Ascending aorta (tissue), 2 donors: ENCODE measurements at regions not wholly inside any gene's neighbourhood (a gene's known extent, or its start where the extent isn't known, plus 50 kb on each side); places are given as distances from the start of the nearest gene placed in this dataset.
A peak's percentile ranks its signal among the peaks of the same experiment; 100 is the strongest.
"Not testable (repeated sequence)": the region's sequence is repeated elsewhere in the genome, so short reads cannot be mapped to it uniquely, and the experiment has no call there.

Source experiments
- DNase-seq, 2 donors: peaks; one replicate each; pipeline ENCODE4 v3.0.0-alpha.2; 2019; ENCODE audit warnings: low spot score in 2 of 2
- H3K27ac ChIP-seq, 2 donors: fragments of 200-600 bp; sonication (generic); one replicate each; pipeline ENCODE4 v1.5.1; 2016 to 2017; ENCODE audit warnings: mild to moderate bottlenecking in 1 of 2
- H3K27me3 ChIP-seq: fragments of 200-600 bp; sonication (generic); one replicate; pipeline ENCODE4 v1.5.1; 2017
- H3K36me3 ChIP-seq, 2 donors: fragments of 200-600 bp; sonication (generic); one replicate each; pipeline ENCODE4 v1.5.1; 2016
- H3K4me1 ChIP-seq, 2 donors: fragments of 200-600 bp; sonication (generic); one replicate each; pipeline ENCODE4 v1.5.1; 2016 to 2017; ENCODE audit warnings: mild to moderate bottlenecking in 1 of 2
- H3K4me3 ChIP-seq, 2 donors: fragments of 200-600 bp; sonication (generic); one replicate each; pipeline ENCODE4 v1.5.1; 2016 to 2017; ENCODE audit warnings: mild to moderate bottlenecking in 1 of 2
- H3K9me3 ChIP-seq, 2 donors: fragments of 200-600 bp; sonication (generic); one replicate each; pipeline ENCODE4 v1.5.1; 2016
- CTCF ChIP-seq, 3 experiments: fragments of 200-600 bp in 2 of 3; fragments of 450-650 bp in 1 of 3; sonication (generic) in 2 of 3; IDR thresholded peaks; one replicate each; pipeline ENCODE4 v1.5.1; 2016 to 2019; ENCODE audit warnings: antibody characterized with exemption in 3 of 3, mild to moderate bottlenecking in 1 of 3, moderate library complexity in 1 of 3
- intact Hi-C: fragments of 100-400 bp; cut with DNase I; formaldehyde crosslinking; loops from one replicate; pipeline ENCODE4 v1.15.1; 2023

GRCh38 chr4:59553721-59554091 is 1646.4 kb upstream of the ADGRL3 start:
- TF ChIP-seq CTCF (IDR thresholded peaks at IDR 0.05), result no peak
- Histone ChIP-seq H3K36me3 (no peaks in the 10 kb centered on the region), H3K27me3 (no peaks in the 10 kb centered on the region), H3K9me3 (no peaks in the 10 kb centered on the region), H3K4me1 (no peaks in the 10 kb centered on the region), H3K27ac (no peak overlapping the region), H3K4me3 (peak overlapping the region; percentile 31 to 51)
- intact Hi-C loops, result no loop called here
- DNase-seq, result no peak

DNA sequence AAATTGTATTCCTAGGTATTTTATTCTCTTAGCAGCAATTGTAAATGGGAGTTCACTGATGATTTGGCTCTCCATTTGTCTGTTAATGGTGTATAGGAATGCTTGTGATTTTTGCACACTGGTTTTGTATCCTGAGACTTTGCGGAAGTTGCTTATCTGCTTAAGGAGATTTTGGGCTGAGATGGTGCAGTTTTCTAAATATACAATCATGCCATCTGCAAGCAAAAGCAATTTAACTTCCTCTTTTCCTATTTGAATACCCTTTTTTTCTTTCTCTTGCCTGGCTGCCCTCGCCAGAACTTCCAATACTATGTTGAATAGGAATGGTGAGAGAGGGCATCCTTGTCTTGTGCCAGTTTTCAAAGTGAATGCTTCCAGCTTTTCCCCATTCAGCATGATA is 1643.9 kb upstream of the ADGRL3 start:
- H3K27ac ChIP-seq, H3K27me3 ChIP-seq, H3K36me3 ChIP-seq, H3K4me3 ChIP-seq, intact Hi-C loops, DNase-seq, H3K4me1 ChIP-seq, H3K9me3 ChIP-seq: not testable (repeated sequence)

DNA sequence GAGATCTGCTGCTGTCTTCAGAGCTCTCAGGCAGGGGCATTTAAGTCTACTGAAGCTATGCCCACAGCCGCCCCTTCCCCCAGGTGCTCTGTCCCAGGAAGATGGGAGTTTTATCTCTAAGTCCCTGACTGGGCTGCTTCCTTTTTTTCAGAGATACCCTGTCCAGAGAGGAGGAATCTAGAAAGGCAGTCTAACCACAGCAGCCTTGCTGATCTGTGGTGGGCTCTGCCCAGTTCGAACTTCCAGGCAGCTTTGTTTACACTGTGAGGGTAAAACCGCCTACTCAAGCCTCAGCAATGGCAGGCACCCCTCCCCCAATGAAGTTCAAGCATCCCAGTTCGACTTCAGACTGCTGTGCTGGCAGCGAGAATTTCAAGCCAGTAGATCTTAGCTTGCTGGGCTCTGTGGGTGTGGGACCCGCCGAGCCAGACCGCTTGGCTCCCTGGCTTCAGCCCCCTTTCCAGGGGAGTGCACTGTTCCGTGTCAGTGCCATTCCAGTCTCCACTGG is 1639.9 kb upstream of the ADGRL3 start:
- H3K4me3 ChIP-seq, H3K4me1 ChIP-seq, H3K27ac ChIP-seq, DNase-seq, intact Hi-C loops, H3K9me3 ChIP-seq, H3K36me3 ChIP-seq, H3K27me3 ChIP-seq: not testable (repeated sequence)

- H3K36me3 ChIP-seq, result no peaks in the 10 kb centered on the region
- H3K9me3 ChIP-seq, result no peaks in the 10 kb centered on the region
- no peak overlapping the region for H3K4me3 ChIP-seq
- no peaks in the 10 kb centered on the region for H3K4me1 ChIP-seq
- no peak for DNase-seq
- no peak for TF ChIP-seq CTCF (IDR thresholded peaks at IDR 0.05)
- no peaks in the 10 kb centered on the region for H3K27me3 ChIP-seq
- intact Hi-C loops, result no loop called here
- H3K27ac ChIP-seq, result no peak overlapping the region
Observed at GRCh38 chr4:59565836-59566235, 1634.3 kb upstream of the ADGRL3 start.

GRCh38 chr4:59570860-59571476 is 1629.2 kb upstream of the ADGRL3 start:
- no peak overlapping the region for H3K27ac ChIP-seq

DNA sequence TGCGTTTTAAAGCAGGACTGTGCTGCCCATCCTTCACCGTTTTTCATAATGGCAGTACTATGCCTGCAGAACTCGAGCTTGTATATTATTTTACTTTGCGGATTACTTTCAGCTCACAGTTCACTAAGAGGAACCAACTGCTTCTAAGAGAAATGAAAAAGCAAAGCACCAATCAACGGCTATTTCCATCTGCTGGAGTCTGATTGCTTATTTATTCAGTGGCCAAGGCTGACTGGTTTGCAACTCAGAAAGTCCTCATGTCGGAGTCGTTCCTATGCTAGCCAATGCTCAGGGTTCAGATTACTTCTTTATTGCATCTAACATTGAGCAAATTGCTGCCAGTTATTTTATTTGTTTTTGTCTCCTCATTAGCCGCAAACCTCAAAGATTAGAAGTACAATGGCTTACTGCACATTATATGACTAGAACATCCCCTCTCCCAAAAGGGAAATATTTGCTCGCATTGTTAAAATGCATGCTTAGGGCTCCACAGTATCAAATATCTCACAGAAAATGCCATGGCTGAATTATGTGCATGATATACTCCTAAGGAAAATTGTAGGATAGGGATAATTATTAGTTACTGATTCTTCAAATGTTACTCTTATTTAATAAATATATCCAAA is 1628.2 kb upstream of the ADGRL3 start:
- DNase-seq, result no peak
- Histone ChIP-seq H3K36me3 (no peaks in the 10 kb centered on the region), H3K27ac (no peak overlapping the region), H3K4me3 (no peak overlapping the region), H3K27me3 (no peaks in the 10 kb centered on the region), H3K9me3 (no peaks in the 10 kb centered on the region), H3K4me1 (no peaks in the 10 kb centered on the region)
- no peak for TF ChIP-seq CTCF (IDR thresholded peaks at IDR 0.05)
- intact Hi-C loops, result no loop called here

More at GRCh38 chr4:59570860-59571476, 1629.2 kb upstream of the ADGRL3 start:
- intact Hi-C loops, result no loop called here
- Histone ChIP-seq H3K4me3 (no peak overlapping the region), H3K36me3 (no peaks in the 10 kb centered on the region), H3K27me3 (no peaks in the 10 kb centered on the region), H3K9me3 (no peaks in the 10 kb centered on the region), H3K4me1 (no peaks in the 10 kb centered on the region)
- DNase-seq, result no peak
- TF ChIP-seq CTCF (IDR thresholded peaks at IDR 0.05), result no peak
